Neural progenitor cell (in vitro differentiated cells): ENCODE measurements at regions not wholly inside any gene's neighbourhood (a gene's known extent, or its start where the extent isn't known, plus 50 kb on each side); places are given as distances from the start of the nearest gene placed in this dataset.

Source experiments
- EZH2 ChIP-seq: fragments of 200-600 bp; sonication (generic); IDR thresholded peaks from 2 replicates; pipeline ENCODE4 v1.6.1; 2017; ENCODE audit warnings: antibody characterized with exemption, mild to moderate bottlenecking, moderate library complexity
- TF ChIP-seq, protein P1 (sequence below): fragments of 200-600 bp; sonication (generic); IDR thresholded peaks from 2 replicates; pipeline ENCODE4 v1.5.1; 2017; ENCODE audit warnings: antibody characterized with exemption, mild to moderate bottlenecking

DNA sequence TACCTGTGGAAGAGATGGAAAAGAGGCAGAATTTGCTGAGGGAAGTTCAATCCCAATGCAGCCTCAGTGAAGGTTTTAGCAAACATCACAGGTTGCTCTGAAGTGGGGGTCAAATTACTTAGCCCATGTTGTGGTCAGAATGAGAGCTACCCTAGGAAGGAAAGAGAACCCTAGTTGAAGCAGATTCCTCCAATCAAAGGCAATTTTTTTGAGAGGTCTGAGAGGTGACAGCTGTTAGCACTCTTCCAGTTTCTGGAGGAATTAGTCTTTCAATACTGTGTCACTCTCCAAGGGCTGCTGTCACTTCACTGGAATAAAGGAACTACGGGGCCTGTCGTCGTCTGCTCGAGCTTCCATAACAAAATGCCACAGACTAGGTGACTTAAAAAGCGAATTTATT lies 584.2 kb upstream of the DPPA4 start:
- TF ChIP-seq, protein P1, sequence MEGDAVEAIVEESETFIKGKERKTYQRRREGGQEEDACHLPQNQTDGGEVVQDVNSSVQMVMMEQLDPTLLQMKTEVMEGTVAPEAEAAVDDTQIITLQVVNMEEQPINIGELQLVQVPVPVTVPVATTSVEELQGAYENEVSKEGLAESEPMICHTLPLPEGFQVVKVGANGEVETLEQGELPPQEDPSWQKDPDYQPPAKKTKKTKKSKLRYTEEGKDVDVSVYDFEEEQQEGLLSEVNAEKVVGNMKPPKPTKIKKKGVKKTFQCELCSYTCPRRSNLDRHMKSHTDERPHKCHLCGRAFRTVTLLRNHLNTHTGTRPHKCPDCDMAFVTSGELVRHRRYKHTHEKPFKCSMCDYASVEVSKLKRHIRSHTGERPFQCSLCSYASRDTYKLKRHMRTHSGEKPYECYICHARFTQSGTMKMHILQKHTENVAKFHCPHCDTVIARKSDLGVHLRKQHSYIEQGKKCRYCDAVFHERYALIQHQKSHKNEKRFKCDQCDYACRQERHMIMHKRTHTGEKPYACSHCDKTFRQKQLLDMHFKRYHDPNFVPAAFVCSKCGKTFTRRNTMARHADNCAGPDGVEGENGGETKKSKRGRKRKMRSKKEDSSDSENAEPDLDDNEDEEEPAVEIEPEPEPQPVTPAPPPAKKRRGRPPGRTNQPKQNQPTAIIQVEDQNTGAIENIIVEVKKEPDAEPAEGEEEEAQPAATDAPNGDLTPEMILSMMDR, result no peak
- TF ChIP-seq EZH2, result no peak
